Pancreas (tissue), 10 donors: ENCODE measurements at regions not wholly inside any gene's neighbourhood (a gene's known extent, or its start where the extent isn't known, plus 50 kb on each side); places are given as distances from the start of the nearest gene placed in this dataset.

ENCODE experiments used
- ATAC-seq, 4 donors: fragments of 200-7000 bp; cut with Tn5 transposase; one replicate each; pipeline versions ENCODE4 v1.8.0 to v1.9.1; 2020; ENCODE audit warnings: mild to moderate bottlenecking in 4 of 4, moderate library complexity in 4 of 4
- DNase-seq, 6 donors: peaks; one replicate each; pipeline ENCODE4 v3.0.0-alpha.2; 2020
- FAIRE-seq: peaks from 2 replicates; lab custom pipeline; 2012; peaks lifted over from hg19 to GRCh38; lab: Jason Lieb, UNC
- H3K27ac ChIP-seq, 4 donors: fragments of 200-600 bp; sonication (generic); 1 replicate in 3 of 4; 2 replicates in 1 of 4; pipeline versions ENCODE4 v1.5.0 to v1.8.0; 2020
- H3K27me3 ChIP-seq, 4 donors: fragments of 200-600 bp; one replicate each; pipeline ENCODE4 v1.8.0; 2021
- H3K36me3 ChIP-seq, 3 donors: fragments of 200-600 bp; sonication (generic) in 1 of 3; one replicate each; pipeline versions ENCODE4 v1.5.0 to v1.8.0; 2020 to 2021
- H3K4me1 ChIP-seq, 3 donors: fragments of 200-600 bp; one replicate each; pipeline ENCODE4 v1.8.0; 2021
- H3K4me3 ChIP-seq, 4 donors: fragments of 200-600 bp; sonication (generic) in 2 of 4; one replicate each; pipeline versions ENCODE4 v1.5.0 to v1.8.0; 2020 to 2021
- H3K9me3 ChIP-seq, 4 donors: fragments of 200-600 bp; one replicate each; pipeline ENCODE4 v1.8.0; 2021
- CTCF ChIP-seq, 4 donors: fragments of 200-600 bp; sonication (generic) in 3 of 4; IDR thresholded peaks; one replicate each; pipeline versions ENCODE4 v1.5.0 to v1.8.0; 2021; ENCODE audit warnings: antibody characterized with exemption in 4 of 4
- WGBS, 2 donors: extraction: QIAGEN DNeasy Blood & Tissue Kit; methylation state at CpG; one replicate each; pipeline ENCODE4 v1.1.7; 2013; 5-methylcytosine and 5-hydroxymethylcytosine counted together
- intact Hi-C, 3 donors: fragments of 100-400 bp; cut with DNase I; formaldehyde crosslinking; loops; one replicate each; pipeline versions ENCODE4 v1.11.1 to v1.14.2; 2022
- donor health status: healthy with polysubstance abuse.
- donor health status: DM: no; HTN: no; CAD: no; lungs with moderate emphysema.
- donor health status: DM: no; HTN: no; CAD: no.
- donor health status: control.
- donor health status: control.
- donor health status: Bipolar disorder and iron deficiency.
- donor health status: DM: yes; HTN: yes; CAD: no.
- donor health status: DM: no; HTN: no; CAD: no.
- donor health status: DM: no; HTN: no; CAD: no.
- donor health status: DM: yes; HTN: yes; CAD: no.

GRCh38 chr6:165106261-165106660 lies 203.1 kb downstream of the C6orf118 start:
- 66 to 80% methylated on average over 2 of the region's 2 CpGs for WGBS, 2 donors
- DNase-seq: no peak
- no peak for ATAC-seq
- intact Hi-C loops: no loop called here
- Histone ChIP-seq H3K4me3 (no peak overlapping the region), H3K36me3 (no peaks in the 10 kb centered on the region), H3K27me3 (no peaks in the 10 kb centered on the region), H3K9me3 (no peaks in the 10 kb centered on the region), H3K27ac (no peak overlapping the region), H3K4me1 (no peaks in the 10 kb centered on the region)
- no peak for FAIRE-seq
- TF ChIP-seq CTCF (IDR thresholded peaks at IDR 0.05): no peak

GRCh38 chr6:165098165-165098564 lies 211.2 kb downstream of the C6orf118 start:
- no peaks in the 10 kb centered on the region for H3K4me1 ChIP-seq
- 48 to 72% methylated on average over 4 of the region's 4 CpGs for WGBS, 2 donors
- H3K4me3 ChIP-seq: no peak overlapping the region
- H3K27ac ChIP-seq: no peak overlapping the region
- TF ChIP-seq CTCF (IDR thresholded peaks at IDR 0.05): no peak
- DNase-seq: no peak
- no peaks in the 10 kb centered on the region for H3K27me3 ChIP-seq
- no peak for ATAC-seq
- intact Hi-C loops: no loop called here
- no peaks in the 10 kb centered on the region for H3K36me3 ChIP-seq
- FAIRE-seq: no peak
- no peaks in the 10 kb centered on the region for H3K9me3 ChIP-seq

GRCh38 chr6:165096868-165097267 lies 212.5 kb downstream of the C6orf118 start:
- no peaks in the 10 kb centered on the region for H3K27me3 ChIP-seq
- 0 to 19% methylated on average over 1 of the region's 1 CpG for WGBS, 2 donors
- no peak overlapping the region for H3K4me3 ChIP-seq
- TF ChIP-seq CTCF (IDR thresholded peaks at IDR 0.05): no peak
- H3K36me3 ChIP-seq: no peaks in the 10 kb centered on the region
- FAIRE-seq (no peak), ATAC-seq (no peak), DNase-seq (no peak)
- intact Hi-C loops: no loop called here
- H3K27ac ChIP-seq: no peak overlapping the region
- H3K4me1 ChIP-seq: no peaks in the 10 kb centered on the region
- no peaks in the 10 kb centered on the region for H3K9me3 ChIP-seq

GRCh38 chr6:165096209-165096608 lies 213.2 kb downstream of the C6orf118 start:
- no peak for FAIRE-seq
- Histone ChIP-seq H3K4me1 (no peaks in the 10 kb centered on the region), H3K4me3 (no peak overlapping the region), H3K9me3 (no peaks in the 10 kb centered on the region), H3K27ac (no peak overlapping the region), H3K27me3 (no peaks in the 10 kb centered on the region), H3K36me3 (no peaks in the 10 kb centered on the region)
- ATAC-seq: no peak
- intact Hi-C loops: no loop called here
- DNase-seq: no peak
- WGBS, 2 donors: 53 to 65% methylated on average over 5 of the region's 5 CpGs
- no peak for TF ChIP-seq CTCF (IDR thresholded peaks at IDR 0.05)

- FAIRE-seq (no peak), DNase-seq (no peak), ATAC-seq (no peak)
- intact Hi-C loops: no loop called here
- Histone ChIP-seq H3K27ac (no peak overlapping the region), H3K36me3 (no peaks in the 10 kb centered on the region), H3K9me3 (no peaks in the 10 kb centered on the region), H3K4me1 (no peaks in the 10 kb centered on the region), H3K4me3 (no peak overlapping the region), H3K27me3 (no peaks in the 10 kb centered on the region)
- WGBS, 2 donors: 61 to 64% methylated on average over 6 of the region's 6 CpGs
- no peak for TF ChIP-seq CTCF (IDR thresholded peaks at IDR 0.05)
Measured at GRCh38 chr6:165092881-165093595, 216.4 kb downstream of the C6orf118 start.
